ENCODE measurements at regions not wholly inside any gene's neighbourhood (a gene's known extent, or its start where the extent isn't known, plus 50 kb on each side); places are given as distances from the start of the nearest gene placed in this dataset.
"Not testable (repeated sequence)": the region's sequence is repeated elsewhere in the genome, so short reads cannot be mapped to it uniquely, and the experiment has no call there.

DNA sequence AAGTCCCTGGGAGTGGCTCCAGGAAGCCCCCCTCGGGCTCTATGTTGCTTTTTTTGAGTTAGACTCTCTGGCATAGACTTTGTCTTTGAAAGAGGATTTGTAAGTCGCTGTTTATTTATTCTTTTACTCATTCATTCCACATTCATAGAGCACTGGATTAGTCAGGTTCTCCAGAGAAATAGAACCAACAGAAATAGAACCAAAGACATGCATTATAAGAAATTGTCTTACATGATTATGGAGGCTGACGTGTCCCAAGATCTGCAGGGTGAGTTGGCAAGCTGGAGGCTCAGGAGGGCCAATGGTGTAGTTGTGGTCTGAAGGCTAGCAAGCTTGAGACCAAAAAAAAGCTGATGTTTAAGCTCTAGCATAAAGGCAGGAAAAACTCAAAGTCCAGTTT is 98.3 kb upstream of the CHD6 start:
- no peak for DNase-seq

- no peak for DNase-seq
Measured at GRCh38 chr20:41715526-41715925, 97.3 kb upstream of the CHD6 start.

DNA sequence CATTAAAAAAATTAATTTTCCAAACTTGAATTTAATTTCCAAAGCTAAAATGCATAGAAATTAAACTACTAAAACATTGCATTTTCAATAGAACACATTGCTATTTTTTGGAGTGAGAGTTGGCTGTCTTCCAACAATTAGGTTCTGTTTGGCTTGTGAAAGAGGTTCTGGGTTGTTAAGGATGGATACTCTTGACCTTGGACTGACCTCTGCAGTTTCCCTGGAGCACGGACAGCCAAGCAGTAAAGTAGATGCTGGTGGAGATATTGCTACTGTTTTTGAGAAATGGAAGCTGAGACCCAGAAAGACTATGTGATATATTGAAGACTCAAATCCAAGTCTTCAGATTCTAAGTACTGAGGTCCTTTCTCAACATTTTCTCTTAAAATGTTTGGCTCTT is 95.9 kb upstream of the CHD6 start:
- no peak for DNase-seq

DNA sequence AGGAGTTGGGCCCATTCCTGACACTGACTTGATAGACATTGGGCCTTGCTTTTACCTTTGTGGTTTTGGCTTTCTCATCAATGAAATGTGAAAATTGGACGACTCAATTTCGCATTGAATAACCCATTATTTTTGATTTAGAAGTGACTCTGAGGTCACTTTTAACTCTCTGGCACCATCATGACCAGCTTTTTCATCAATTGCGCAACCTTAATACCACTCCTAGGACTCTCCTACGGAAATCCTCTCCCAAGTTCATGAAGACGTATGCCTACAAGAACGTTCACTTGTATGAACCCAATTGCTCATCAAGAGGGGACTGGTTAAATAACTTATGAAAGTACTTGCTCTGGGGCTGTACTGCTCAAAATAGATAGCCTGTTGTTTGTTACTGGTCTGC is 86.7 kb upstream of the CHD6 start:
- no peak for DNase-seq

DNA sequence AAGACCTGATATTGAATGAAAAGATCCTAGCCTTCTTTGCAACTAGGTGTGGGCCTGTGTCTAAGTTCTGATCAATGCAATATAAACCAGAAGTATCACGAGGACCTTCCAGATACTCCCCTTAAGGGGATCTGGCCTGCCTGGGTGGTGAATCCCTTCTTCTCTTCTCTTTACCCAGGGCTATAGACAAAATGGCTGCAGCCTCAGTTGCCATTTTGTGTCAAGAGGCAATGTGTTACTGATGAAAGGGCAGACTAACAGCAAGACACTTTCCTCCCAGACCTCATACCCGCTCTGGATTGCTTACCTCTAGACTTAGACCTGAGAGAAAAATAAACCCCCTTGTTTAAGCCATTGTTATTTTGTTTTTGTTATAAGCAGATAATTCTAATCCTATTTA is 84.5 kb upstream of the CHD6 start:
- no peak for DNase-seq

DNA sequence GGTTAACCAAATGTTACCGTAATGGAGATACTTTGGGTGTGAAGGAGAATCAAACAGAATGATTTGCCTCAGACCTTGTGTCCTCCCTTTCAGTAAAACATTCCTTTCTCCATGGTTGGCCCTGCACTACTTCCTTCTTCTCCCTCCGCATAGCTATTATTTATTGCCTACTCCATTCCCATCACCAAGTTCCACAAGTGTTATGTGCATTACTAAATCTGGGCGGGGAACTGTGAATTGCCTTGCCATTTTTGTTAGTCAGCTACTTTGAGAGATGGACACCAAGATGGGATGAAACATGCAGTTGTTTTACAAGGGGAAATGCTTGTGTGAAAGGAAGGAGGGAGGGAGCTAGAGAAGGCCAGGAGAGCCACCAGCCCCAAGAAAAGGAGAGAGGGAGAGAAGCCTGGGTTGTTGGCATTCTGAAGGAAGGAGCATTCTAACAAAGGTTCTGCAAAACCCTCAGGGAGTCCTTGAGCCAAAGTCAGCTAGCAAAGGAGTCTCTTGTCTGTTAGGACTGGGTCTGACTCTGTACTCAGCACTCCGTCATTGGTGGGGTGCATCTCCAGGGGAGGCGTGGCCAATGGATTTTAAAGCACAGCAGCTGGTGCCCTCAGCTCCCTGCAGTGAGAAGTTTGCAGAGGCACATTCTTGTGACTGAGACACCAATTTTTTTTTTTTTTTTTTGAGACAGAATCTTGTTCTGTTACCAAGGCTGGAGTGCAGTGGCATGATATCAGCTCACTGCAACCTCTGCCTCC is 83.6 kb upstream of the CHD6 start:
- no peak for DNase-seq

DNA sequence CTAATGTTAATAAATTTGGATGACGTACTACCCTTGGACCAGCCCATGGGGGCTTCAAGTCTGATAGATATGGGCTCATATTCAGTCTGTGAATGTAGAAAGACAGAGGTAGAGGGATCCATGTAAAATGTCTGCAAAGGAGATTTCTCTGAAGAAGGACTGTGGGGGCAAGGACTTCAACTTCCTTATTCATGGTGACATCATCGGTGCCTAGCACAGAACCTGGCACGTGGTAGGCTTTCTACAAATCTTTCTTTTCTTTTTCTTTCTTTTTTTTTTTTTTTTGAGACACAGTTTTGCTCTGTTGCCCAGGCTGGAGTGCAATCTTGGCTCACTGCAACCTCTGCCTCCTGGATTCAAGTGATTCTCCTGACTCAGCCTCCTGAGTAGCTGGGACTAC is 81.5 kb upstream of the CHD6 start:
- not testable (repeated sequence) for DNase-seq

GRCh38 chr20:41697861-41698559 is 79.8 kb upstream of the CHD6 start:
- no peak for DNase-seq

DNA sequence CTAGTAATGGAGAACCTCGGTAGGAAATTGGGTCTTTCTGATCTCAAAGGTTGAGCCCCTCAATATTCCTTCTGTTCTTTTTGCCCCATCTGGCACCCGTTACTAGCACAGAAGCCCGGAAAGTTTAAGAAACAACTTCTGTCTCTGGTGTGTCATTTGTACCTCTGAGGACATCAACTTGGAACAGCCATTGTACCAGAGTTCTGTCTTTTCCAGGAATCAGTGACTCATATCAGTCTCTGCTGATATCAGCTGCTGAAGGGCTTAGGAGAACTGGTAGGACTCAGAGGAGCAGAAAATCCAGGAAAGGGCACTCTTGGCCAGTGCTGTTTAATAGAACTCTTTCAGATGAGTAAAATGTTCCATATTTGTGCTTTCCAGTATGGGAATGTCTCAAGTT is 78.3 kb upstream of the CHD6 start:
- DNase-seq = no peak

GRCh38 chr20:41694796-41695195 is 76.6 kb upstream of the CHD6 start:
- no peak for DNase-seq

GRCh38 chr20:41693136-41693979 is 75.2 kb upstream of the CHD6 start:
- DNase-seq = peak; percentile 74

DNA sequence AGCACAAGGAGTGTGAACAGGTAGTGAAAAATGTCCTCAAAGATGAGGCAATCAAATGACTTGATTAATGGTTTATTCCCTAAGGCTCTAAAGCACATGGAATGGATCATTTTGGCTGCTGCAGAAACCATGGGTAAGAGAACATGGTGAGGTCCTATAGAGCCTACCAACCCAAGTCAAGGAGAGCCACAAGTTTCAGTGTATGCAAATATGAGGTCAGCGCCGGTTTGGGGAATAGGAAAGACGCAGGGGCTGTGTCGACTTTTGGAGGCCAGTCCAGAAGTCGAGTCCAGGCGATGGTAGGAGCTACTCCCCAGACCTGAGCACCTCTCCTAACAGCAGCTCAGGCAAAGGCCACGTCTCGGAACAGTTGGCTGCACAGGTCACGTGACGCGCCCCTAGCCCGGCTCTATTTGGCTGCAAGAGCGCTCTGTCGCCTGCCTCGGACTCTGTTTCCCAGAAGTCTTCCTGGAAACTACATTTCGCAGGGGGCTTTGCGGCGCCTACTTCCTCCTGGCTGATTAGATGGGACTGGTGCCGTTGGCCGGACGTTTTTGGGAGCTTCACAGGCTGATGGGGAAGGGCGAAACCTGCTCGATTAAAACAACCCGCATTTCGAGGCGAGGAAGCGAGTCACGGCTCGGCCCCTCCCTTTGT is 74.4 kb upstream of the CHD6 start:
- DNase-seq = peak; percentile 70

DNA sequence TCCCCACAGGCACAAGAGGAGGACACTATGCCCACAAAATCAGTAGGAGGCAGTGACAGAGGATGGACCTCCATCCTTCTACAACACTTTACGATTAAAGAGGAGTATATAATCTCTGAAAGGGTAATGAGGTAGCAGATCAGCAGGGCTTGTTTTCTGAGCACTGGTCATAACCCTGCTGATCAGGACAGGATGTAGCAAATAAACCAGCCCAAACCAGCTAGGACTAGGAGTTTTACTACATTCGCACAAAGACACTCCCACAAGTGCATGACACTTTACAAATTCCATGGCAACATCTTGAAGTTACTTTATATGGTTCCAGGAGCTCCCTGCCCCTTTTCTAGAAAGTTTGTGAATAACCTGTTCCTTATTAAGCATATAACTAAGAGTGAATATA is 73.3 kb upstream of the CHD6 start:
- DNase-seq = no peak

GRCh38 chr20:41690702-41691101 is 72.5 kb upstream of the CHD6 start:
- no peak for DNase-seq

DNA sequence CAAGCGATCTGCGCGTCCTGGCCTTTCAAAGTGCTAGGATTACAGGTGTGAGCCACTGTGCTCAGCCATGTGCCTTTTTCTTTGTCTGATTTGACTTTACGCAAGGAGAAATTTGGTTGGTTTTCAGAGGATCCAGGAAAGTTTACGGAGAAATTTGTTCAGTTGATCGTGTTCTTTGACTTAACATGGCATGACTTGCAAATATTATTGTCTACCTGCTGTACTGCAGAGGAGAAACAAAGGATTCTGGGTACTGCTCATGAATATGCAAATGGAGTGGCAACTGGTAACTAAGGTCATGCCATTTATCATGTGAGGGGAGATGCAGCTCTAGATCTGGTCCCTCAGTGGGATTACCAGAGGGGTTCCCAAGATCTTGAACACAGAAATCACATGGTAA is 68.8 kb upstream of the CHD6 start:
- no peak for DNase-seq

DNA sequence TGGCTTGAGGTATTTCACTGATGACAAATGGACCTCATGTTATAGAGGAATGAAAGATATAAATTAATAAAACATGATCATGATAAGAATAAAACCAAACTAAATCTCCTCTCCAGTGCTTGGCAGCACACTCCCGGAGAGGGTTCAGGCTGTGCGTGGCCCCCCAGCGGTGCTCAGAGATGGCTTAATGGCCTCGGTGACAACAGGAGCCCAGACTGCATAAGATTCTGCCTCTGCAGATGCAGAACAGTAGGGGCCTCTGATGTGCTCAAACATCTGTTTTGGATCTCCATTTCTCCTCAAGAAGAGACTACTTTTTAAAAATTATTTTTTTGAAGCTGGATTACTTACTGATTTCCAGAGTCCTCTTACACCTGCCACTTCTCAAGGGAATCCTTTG is 67.0 kb upstream of the CHD6 start:
- not testable (repeated sequence) for DNase-seq

- no peak for DNase-seq
Measured at GRCh38 chr20:41678799-41679198, 60.6 kb upstream of the CHD6 start.

DNA sequence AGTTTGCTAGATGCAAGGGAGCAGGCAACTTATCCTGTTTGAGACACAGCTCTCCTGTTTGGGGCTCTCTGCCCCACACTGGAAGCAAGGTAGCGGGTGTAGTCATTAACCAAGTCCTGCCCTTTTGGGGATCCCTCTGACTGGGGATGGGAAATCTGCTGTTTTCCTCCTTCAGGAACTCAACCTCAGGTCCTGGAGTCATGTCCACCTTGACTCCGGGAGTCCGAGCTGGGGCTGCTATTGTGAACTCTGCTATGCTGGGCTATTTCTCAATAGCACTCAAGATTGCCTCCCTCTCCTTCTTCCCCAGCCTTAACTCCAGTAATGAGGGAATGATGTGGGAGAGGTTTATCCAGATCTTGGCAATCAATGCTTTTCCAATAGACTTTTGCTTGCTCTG is 54.1 kb upstream of the CHD6 start:
- DNase-seq = no peak

DNA sequence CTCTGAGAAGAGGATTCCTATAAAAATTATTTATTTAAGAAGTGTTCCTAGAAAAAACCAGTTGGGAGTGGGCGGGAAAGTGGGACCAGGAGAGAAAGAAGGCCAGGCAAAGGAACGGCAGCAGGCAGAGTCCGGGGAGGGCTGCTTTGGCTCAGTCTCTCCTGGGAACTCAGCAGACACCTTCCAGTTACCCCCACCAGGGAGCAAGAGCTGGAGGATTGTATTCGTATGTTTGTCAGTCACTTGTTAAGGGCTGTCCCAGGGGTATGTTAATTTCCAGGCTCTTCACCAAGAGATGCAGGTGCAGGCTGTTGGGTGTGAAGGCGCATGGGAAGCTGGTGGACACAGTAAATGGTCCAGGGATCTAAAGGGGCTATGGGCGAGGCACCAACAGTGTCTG is 53.0 kb upstream of the CHD6 start:
- no peak for DNase-seq

DNA sequence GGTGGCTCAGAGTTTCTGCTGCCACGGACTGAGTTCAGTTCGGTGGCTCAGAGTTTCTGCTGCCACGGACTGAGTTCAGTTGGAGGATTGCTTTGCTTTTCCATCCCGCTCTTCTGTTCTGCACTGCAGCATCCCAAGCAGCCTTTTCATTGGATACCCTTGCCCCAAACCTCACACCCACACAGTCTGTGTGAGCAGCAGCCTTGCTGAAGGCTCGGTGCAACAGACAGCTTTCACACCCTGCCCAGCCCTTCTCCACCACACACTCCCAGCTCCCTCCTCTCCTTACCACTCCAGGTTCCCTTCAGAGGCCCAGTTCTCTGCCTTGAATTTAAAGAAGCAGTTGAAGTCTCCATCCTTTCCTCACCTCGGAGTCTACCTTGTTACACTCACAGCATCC is 52.5 kb upstream of the CHD6 start:
- DNase-seq = no peak

- no peak for DNase-seq
Measured at GRCh38 chr20:41669708-41670263, 51.6 kb upstream of the CHD6 start.

DNA sequence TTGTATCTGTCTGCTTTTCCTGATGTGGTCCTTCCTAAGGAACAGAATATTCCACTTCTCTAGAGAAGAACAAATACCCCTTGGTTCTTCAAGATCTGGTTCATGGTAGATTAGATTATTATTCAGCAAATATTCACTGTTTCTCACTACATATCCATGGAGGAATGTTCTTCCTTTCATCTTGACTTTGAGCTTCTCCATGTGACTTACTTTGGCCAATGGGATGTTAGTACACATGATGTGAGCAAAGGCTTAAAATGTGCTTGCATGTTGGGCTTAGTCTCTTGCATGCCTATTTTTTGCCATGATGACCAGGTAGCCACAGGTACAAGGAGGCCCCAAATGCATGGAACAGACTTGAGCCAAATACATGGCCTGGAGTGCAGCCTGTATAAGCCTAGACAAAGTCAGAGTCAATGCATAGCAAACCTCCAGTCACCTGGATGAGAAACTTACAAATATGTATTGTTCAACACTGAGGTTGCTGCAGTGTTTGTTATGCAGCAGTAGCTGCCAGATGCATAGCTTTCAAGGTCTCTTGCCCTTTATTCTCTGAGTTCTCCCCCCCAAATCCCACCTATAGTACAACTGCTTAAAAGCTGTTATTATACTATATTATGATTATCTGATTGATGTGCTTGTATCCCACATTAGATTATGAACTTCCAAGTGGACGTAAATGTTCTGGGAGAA is 50.0 kb upstream of the CHD6 start:
- no peak for DNase-seq

All from activated CD4-positive, alpha-beta T cell treated with anti-CD3 and anti-CD28 coated beads, Interleukin-2, amount 50 U/mL, for 1 hour (primary cell).